ENCODE measurements at regions not wholly inside any gene's neighbourhood (a gene's known extent, or its start where the extent isn't known, plus 50 kb on each side); places are given as distances from the start of the nearest gene placed in this dataset.

DNA sequence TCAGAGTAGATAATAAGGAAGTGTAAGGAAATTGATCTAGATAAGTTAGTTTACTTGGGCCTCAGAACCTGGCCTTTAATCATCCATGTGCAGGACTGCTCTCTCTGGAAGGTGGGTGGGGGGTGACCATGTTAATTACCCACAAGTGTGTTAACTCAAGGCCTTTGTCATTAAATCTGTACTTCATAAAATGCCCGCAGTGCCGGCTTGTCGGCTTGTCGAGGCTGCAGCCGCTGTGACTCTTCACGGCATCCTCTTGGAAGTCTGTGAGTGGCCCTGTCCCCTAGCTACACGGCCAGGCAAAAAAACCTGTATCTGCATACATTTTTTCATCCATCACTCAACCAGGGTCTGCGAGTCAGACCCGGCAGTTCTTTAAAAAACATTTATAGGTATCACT, 70.9 kb upstream of the ASCC3 start:
- WGBS, 5 donors, result 57 to 80% (median 69%) methylated on average over 9 of the region's 9 CpGs
- intact Hi-C loops (cut with DNase I; ENCODE audit: low total_unique reads), result no loop called here
- Histone ChIP-seq H3K4me1 (no peaks in the 10 kb centered on the region), H3K27ac (no peak overlapping the region), H3K27me3 (replicated peaks in 1 of 7) (no peaks in the 10 kb centered on the region), H3K9me3 (peaks cover 0 to 18% (median 7%) of the 10 kb centered on the region in 8 donors), H3K36me3 (no peaks in the 10 kb centered on the region), H3K4me3 (no peak overlapping the region)
- no peak for DNase-seq
- TF ChIP-seq POLR2AphosphoS5 (IDR thresholded peaks at IDR 0.05) (no peak), POLR2A (IDR thresholded peaks at IDR 0.05) (no peak)
- TF ChIP-seq, protein P1, sequence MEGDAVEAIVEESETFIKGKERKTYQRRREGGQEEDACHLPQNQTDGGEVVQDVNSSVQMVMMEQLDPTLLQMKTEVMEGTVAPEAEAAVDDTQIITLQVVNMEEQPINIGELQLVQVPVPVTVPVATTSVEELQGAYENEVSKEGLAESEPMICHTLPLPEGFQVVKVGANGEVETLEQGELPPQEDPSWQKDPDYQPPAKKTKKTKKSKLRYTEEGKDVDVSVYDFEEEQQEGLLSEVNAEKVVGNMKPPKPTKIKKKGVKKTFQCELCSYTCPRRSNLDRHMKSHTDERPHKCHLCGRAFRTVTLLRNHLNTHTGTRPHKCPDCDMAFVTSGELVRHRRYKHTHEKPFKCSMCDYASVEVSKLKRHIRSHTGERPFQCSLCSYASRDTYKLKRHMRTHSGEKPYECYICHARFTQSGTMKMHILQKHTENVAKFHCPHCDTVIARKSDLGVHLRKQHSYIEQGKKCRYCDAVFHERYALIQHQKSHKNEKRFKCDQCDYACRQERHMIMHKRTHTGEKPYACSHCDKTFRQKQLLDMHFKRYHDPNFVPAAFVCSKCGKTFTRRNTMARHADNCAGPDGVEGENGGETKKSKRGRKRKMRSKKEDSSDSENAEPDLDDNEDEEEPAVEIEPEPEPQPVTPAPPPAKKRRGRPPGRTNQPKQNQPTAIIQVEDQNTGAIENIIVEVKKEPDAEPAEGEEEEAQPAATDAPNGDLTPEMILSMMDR (IDR thresholded peaks at IDR 0.05 in 8 of 11, conservative IDR thresholded peaks at IDR 0.05 in 3 of 11), result no peak

DNA sequence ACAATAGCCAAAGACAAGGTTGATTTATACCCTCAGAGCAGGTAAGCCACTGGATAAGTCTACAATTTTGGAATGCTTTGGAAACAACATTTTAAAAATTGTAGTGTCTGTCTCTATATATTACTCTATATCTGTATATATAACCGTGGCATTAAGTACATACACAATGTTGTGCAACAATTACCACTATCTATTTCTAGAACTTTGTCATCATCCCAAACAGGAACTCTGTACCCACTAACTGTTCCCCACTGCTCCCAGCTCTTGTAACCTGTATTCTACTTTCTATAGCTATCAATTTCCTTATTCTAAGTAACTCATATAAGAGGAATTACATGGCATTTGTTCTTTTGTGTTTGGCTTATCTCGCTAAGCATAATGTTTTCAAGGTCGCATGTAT, 78.2 kb upstream of the ASCC3 start:
- DNase-seq, result no peak
- TF ChIP-seq POLR2A (IDR thresholded peaks at IDR 0.05) (no peak), POLR2AphosphoS5 (IDR thresholded peaks at IDR 0.05) (no peak)
- TF ChIP-seq, protein P1 (IDR thresholded peaks at IDR 0.05 in 8 of 11, conservative IDR thresholded peaks at IDR 0.05 in 3 of 11), result no peak
- Histone ChIP-seq H3K27me3 (replicated peaks in 1 of 7) (no peaks in the 10 kb centered on the region), H3K36me3 (no peaks in the 10 kb centered on the region), H3K4me3 (no peak overlapping the region), H3K4me1 (no peaks in the 10 kb centered on the region), H3K27ac (no peak overlapping the region), H3K9me3 (no peaks in the 10 kb centered on the region)
- intact Hi-C loops (cut with DNase I; ENCODE audit: low total_unique reads), result no loop called here
- WGBS, 5 donors, result 73 to 88% (median 79%) methylated on average over 3 of the region's 3 CpGs

DNA sequence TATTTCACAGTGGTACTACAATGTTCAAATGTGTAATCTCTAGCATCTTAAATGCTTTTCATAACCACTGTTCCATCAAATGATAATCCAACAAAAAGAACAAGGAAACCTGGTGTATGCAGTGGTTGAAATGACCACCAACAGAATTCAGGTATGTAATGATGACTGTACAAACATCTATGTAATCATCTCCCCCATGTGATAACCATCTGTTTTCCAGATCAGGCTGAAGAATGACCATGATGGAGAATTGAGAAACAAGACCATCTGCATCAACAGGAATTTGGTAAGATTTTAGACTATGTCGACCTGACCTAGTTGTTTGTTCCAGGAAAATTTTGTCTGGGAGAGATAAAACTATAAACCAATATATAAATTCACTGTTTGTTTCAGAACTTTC, 81.3 kb upstream of the ASCC3 start:
- Histone ChIP-seq H3K4me1 (no peaks in the 10 kb centered on the region), H3K27ac (no peak overlapping the region), H3K27me3 (replicated peaks in 1 of 7) (no peaks in the 10 kb centered on the region), H3K9me3 (no peaks in the 10 kb centered on the region), H3K36me3 (no peaks in the 10 kb centered on the region), H3K4me3 (no peak overlapping the region)
- DNase-seq, result no peak
- whole genome bisulfite sequencing, 5 donors, result 66 to 89% (median 72%) methylated on average over 1 of the region's 1 CpG
- intact Hi-C loops (cut with DNase I; ENCODE audit: low total_unique reads), result no loop called here
- TF ChIP-seq POLR2A (IDR thresholded peaks at IDR 0.05), result no peak
- TF ChIP-seq POLR2AphosphoS5 (IDR thresholded peaks at IDR 0.05), result no peak
- TF ChIP-seq, protein P1 (IDR thresholded peaks at IDR 0.05 in 8 of 11, conservative IDR thresholded peaks at IDR 0.05 in 3 of 11), result no peak

DNA sequence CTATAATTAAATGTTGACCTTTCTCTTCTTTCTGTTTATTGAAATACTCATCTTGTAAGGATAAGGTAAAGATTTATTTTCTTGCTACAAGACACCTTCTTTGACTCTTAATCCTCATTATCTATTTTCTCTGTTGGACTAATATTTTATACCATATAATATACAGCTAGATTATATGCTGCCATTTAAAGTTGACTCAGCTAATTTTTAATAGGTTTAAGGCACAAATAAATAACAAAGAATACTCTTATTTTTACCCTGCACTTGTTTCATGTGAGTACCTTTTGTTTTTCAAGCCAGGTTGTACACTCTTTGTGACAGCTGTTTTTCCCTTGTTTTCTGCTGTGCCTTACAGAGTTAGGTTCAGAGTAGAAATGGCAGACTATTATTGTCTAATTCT, 83.9 kb upstream of the ASCC3 start:
- H3K27ac ChIP-seq, result no peak overlapping the region
- no peaks in the 10 kb centered on the region for H3K9me3 ChIP-seq
- no peak for TF ChIP-seq POLR2A (IDR thresholded peaks at IDR 0.05)
- TF ChIP-seq, protein P1 (IDR thresholded peaks at IDR 0.05 in 8 of 11, conservative IDR thresholded peaks at IDR 0.05 in 3 of 11), result no peak
- no peak for TF ChIP-seq POLR2AphosphoS5 (IDR thresholded peaks at IDR 0.05)
- no peaks in the 10 kb centered on the region for H3K4me1 ChIP-seq
- no peaks in the 10 kb centered on the region for H3K27me3 ChIP-seq (replicated peaks in 1 of 7)
- intact Hi-C loops (cut with DNase I; ENCODE audit: low total_unique reads), result no loop called here
- H3K36me3 ChIP-seq, result no peaks in the 10 kb centered on the region
- no peak for DNase-seq
- H3K4me3 ChIP-seq, result no peak overlapping the region
